ENCODE measurements at regions not wholly inside any gene's neighbourhood (a gene's known extent, or its start where the extent isn't known, plus 50 kb on each side); places are given as distances from the start of the nearest gene placed in this dataset.

DNA sequence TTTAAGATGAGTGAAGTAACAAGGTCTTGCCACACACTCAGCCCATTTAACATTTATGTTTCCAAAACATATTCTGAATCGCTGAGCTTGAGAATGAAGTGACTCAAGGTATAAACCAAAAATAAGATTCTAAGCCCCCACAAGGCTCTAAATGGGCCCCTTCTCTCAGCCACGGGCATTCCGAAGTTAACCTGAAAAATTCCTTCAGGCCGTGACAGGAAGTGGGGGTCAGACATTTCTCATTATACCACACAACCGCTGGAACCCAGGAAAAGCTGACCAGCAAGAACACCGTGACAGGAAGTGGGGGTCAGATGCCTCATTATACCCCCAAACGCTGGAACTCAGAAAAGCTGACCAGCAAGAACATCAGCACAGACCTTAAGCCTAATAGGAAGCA is 247.9 kb downstream of the ERMARD start:
- TF ChIP-seq, protein P1, sequence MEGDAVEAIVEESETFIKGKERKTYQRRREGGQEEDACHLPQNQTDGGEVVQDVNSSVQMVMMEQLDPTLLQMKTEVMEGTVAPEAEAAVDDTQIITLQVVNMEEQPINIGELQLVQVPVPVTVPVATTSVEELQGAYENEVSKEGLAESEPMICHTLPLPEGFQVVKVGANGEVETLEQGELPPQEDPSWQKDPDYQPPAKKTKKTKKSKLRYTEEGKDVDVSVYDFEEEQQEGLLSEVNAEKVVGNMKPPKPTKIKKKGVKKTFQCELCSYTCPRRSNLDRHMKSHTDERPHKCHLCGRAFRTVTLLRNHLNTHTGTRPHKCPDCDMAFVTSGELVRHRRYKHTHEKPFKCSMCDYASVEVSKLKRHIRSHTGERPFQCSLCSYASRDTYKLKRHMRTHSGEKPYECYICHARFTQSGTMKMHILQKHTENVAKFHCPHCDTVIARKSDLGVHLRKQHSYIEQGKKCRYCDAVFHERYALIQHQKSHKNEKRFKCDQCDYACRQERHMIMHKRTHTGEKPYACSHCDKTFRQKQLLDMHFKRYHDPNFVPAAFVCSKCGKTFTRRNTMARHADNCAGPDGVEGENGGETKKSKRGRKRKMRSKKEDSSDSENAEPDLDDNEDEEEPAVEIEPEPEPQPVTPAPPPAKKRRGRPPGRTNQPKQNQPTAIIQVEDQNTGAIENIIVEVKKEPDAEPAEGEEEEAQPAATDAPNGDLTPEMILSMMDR (conservative IDR thresholded peaks at IDR 0.05): no peak
- no peak overlapping the region for H3K4me3 Mint-ChIP-seq
- DNase-seq (ENCODE audit: extremely low spot score, unreplicated experiment): no peak
- peaks cover 6% of the 10 kb centered on the region for H3K9me3 Mint-ChIP-seq
- no peaks in the 10 kb centered on the region for H3K36me3 Mint-ChIP-seq
- no peaks in the 10 kb centered on the region for H3K27me3 Mint-ChIP-seq
- no peak overlapping the region for H3K27ac Mint-ChIP-seq
- no peaks in the 10 kb centered on the region for H3K4me1 Mint-ChIP-seq (ENCODE audit: unreplicated experiment)

DNA sequence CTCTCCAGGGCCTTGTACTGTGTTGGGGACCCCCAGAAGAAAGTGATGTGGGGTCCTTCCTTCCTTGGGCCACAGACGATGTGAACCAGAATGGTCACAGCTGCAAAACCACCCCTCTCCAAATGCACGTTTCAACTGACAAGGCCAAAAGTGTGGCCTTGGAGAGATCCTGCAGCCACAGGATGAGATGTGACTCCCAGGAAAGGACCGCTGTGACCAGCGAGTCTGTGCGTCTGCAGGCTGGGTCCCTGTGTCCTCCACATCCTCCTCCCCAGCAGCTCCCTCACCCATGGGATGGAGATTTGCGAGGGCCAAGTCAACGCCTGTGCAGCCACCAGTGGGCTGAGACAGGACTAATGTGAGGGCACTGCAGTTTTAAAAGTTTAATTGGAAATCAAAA is 247.0 kb downstream of the ERMARD start:
- Mint-ChIP-seq H3K36me3 (no peaks in the 10 kb centered on the region), H3K9me3 (peaks cover 6% of the 10 kb centered on the region), H3K4me1 (ENCODE audit: unreplicated experiment) (no peaks in the 10 kb centered on the region), H3K4me3 (no peak overlapping the region), H3K27ac (no peak overlapping the region), H3K27me3 (no peaks in the 10 kb centered on the region)
- no peak for DNase-seq (ENCODE audit: extremely low spot score, unreplicated experiment)
- TF ChIP-seq, protein P1 (conservative IDR thresholded peaks at IDR 0.05): no peak

DNA sequence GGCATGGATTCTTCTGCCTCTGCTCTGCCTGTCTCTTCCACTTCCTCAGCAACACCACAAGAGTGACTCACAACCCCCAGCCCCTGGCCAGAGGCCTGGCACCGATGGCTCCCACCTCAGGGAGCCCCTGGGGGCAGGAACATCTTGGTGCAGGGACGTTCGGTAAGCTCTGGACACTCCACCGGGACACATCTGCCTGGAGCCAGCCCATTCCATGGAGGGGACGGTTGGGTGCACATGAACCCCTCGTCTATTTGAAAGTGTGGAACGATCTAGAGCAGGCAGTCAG is 246.5 kb downstream of the ERMARD start:
- no peak overlapping the region for H3K4me3 Mint-ChIP-seq
- no peaks in the 10 kb centered on the region for H3K27me3 Mint-ChIP-seq
- TF ChIP-seq, protein P1 (conservative IDR thresholded peaks at IDR 0.05): no peak
- no peak overlapping the region for H3K27ac Mint-ChIP-seq
- no peaks in the 10 kb centered on the region for H3K36me3 Mint-ChIP-seq
- no peaks in the 10 kb centered on the region for H3K4me1 Mint-ChIP-seq (ENCODE audit: unreplicated experiment)
- H3K9me3 Mint-ChIP-seq: peaks cover 6% of the 10 kb centered on the region
- DNase-seq (ENCODE audit: extremely low spot score, unreplicated experiment): no peak

DNA sequence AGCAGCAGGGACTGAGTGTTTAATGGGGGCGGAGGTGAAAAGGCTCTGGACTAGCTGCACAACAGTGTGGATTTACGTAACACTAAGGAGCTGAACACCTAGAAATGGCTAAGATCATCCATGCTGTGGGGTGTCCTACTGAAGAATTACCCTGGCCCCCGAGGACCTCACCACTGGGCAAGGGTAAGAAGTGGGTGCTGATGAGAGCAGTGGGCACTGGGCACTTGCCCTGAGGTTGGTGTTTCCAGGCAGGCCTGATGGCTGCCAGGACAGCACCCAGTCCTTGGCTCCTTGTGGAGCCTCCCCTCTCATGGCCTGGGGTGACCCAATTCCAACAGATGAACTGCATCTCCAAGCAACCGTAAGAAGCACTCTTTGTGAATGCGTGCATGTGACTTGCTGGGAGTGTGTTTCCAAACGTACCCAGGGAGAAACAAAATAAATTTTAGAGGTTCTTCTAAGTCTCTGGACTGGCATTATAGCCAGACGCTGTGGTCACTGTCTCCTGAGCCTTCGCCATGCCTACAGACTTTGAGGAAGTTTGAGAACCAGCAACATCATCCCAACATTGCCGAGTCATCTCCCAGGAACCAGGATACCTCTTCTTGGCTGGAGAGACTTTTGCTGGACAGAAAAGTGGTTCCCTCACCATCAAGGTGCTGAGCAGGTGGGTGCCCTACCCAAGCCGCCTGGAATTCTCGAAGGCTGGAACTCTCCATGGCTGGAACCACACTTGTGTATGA is 245.9 kb downstream of the ERMARD start:
- Mint-ChIP-seq H3K27me3 (no peaks in the 10 kb centered on the region), H3K27ac (no peak overlapping the region), H3K36me3 (no peaks in the 10 kb centered on the region), H3K4me1 (ENCODE audit: unreplicated experiment) (no peaks in the 10 kb centered on the region), H3K9me3 (peaks cover 3% of the 10 kb centered on the region), H3K4me3 (no peak overlapping the region)
- no peak for DNase-seq (ENCODE audit: extremely low spot score, unreplicated experiment)
- TF ChIP-seq, protein P1 (conservative IDR thresholded peaks at IDR 0.05): no peak

DNA sequence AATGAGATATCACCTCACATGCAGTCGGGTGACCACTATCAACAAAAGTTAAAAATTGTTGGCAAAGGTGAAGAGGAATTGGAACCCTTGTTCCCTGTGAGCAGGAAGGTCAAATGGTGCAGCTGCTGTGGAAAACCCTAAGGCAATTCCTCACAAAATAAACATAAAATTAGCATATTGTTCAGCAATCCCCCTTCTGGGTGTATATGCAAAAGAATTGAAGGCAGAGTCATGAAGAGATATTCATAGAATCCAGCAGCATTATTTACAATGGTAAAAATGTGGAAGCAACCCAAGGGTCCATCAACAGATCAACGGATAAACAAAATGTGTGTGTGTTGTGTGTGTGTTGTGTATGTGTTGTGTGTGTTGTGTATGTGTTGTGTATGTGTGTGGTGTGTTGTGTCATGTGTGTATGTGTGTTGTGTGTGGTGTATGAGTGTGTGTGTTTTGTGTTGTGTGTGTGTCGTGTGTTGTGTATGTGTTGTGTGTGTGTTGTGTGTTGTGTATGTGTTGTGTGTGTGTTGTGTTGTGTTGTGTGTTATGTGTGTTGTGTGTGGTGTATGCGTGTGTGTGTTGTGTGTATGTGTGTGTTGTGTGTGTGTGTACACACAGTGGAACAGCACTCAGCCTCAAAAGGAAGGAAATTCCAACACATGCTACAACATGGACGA is 245.1 kb downstream of the ERMARD start:
- TF ChIP-seq, protein P1 (conservative IDR thresholded peaks at IDR 0.05): no peak

More for the DNA sequence above, 245.1 kb downstream of the ERMARD start:
- Mint-ChIP-seq H3K27ac (no peak overlapping the region), H3K27me3 (no peaks in the 10 kb centered on the region), H3K4me1 (ENCODE audit: unreplicated experiment) (no peaks in the 10 kb centered on the region), H3K4me3 (no peak overlapping the region), H3K36me3 (no peaks in the 10 kb centered on the region), H3K9me3 (no peaks in the 10 kb centered on the region)
- DNase-seq (ENCODE audit: extremely low spot score, unreplicated experiment): no peak

Measured in type B pancreatic cell (in vitro differentiated cells).